ENCODE measurements at regions not wholly inside any gene's neighbourhood (a gene's known extent, or its start where the extent isn't known, plus 50 kb on each side); places are given as distances from the start of the nearest gene placed in this dataset.

GRCh38 chr2:128792476-128793054 lies 473.9 kb upstream of the HS6ST1 start:
- DNase-seq (ENCODE audit: low read depth), result no peak

- no peak for DNase-seq (ENCODE audit: low read depth)
Measured at GRCh38 chr2:128793404-128793803, 474.7 kb upstream of the HS6ST1 start.

GRCh38 chr2:128794285-128794684 lies 475.6 kb upstream of the HS6ST1 start:
- no peak for DNase-seq (ENCODE audit: low read depth)

GRCh38 chr2:128796321-128796720 lies 477.7 kb upstream of the HS6ST1 start:
- no peak for DNase-seq (ENCODE audit: low read depth)

GRCh38 chr2:128797092-128797491 lies 478.4 kb upstream of the HS6ST1 start:
- DNase-seq (ENCODE audit: low read depth), result no peak

- no peak for DNase-seq (ENCODE audit: low read depth)
Measured at GRCh38 chr2:128797533-128797932, 478.9 kb upstream of the HS6ST1 start.

GRCh38 chr2:128797937-128798336 lies 479.3 kb upstream of the HS6ST1 start:
- no peak for DNase-seq (ENCODE audit: low read depth)

- DNase-seq (ENCODE audit: low read depth), result no peak
Measured at GRCh38 chr2:128798502-128799283, 480.0 kb upstream of the HS6ST1 start.

GRCh38 chr2:128799284-128799552 lies 480.6 kb upstream of the HS6ST1 start:
- DNase-seq (ENCODE audit: low read depth), result no peak

GRCh38 chr2:128799730-128800129 lies 481.1 kb upstream of the HS6ST1 start:
- DNase-seq (ENCODE audit: low read depth), result no peak

GRCh38 chr2:128801576-128801975 lies 482.9 kb upstream of the HS6ST1 start:
- no peak for DNase-seq (ENCODE audit: low read depth)

- DNase-seq (ENCODE audit: low read depth), result no peak
Measured at GRCh38 chr2:128803222-128803621, 484.6 kb upstream of the HS6ST1 start.

- DNase-seq (ENCODE audit: low read depth), result no peak
Measured at GRCh38 chr2:128805237-128805636, 486.6 kb upstream of the HS6ST1 start.

- DNase-seq (ENCODE audit: low read depth), result no peak
Measured at GRCh38 chr2:128805918-128806317, 487.2 kb upstream of the HS6ST1 start.

GRCh38 chr2:128807317-128807716 lies 488.6 kb upstream of the HS6ST1 start:
- no peak for DNase-seq (ENCODE audit: low read depth)

- DNase-seq (ENCODE audit: low read depth), result no peak
Measured at GRCh38 chr2:128808462-128809258, 490.0 kb upstream of the HS6ST1 start.

GRCh38 chr2:128809259-128809636 lies 490.6 kb upstream of the HS6ST1 start:
- DNase-seq (ENCODE audit: low read depth), result no peak

- no peak for DNase-seq (ENCODE audit: low read depth)
Measured at GRCh38 chr2:128809880-128810279, 491.2 kb upstream of the HS6ST1 start.

GRCh38 chr2:128812183-128812940 lies 493.7 kb upstream of the HS6ST1 start:
- no peak for DNase-seq (ENCODE audit: low read depth)

GRCh38 chr2:128813352-128814034 lies 494.8 kb upstream of the HS6ST1 start:
- DNase-seq (ENCODE audit: low read depth), result no peak

- no peak for DNase-seq (ENCODE audit: low read depth)
Measured at GRCh38 chr2:128815248-128815647, 496.6 kb upstream of the HS6ST1 start.

GRCh38 chr2:128817171-128817570 lies 498.5 kb upstream of the HS6ST1 start:
- no peak for DNase-seq (ENCODE audit: low read depth)
